Stromal cell of bone marrow (primary cell): ENCODE measurements at regions not wholly inside any gene's neighbourhood (a gene's known extent, or its start where the extent isn't known, plus 50 kb on each side); places are given as distances from the start of the nearest gene placed in this dataset.
"Not testable (repeated sequence)": the region's sequence is repeated elsewhere in the genome, so short reads cannot be mapped to it uniquely, and the experiment has no call there.

Source experiments
- DNase-seq: peaks from one replicate; pipeline ENCODE4 v3.0.0-alpha.2; 2012; ENCODE audit warnings: low read depth

- DNase-seq: no peak
Observed at GRCh38 chr10:36448760-36449691, 676.4 kb upstream of the ANKRD30A start.

GRCh38 chr10:36446881-36447280 lies 678.5 kb upstream of the ANKRD30A start:
- DNase-seq: no peak

GRCh38 chr10:36443233-36443632 lies 682.2 kb upstream of the ANKRD30A start:
- no peak for DNase-seq

- no peak for DNase-seq
Observed at GRCh38 chr10:36441557-36441956, 683.8 kb upstream of the ANKRD30A start.

GRCh38 chr10:36440539-36440938 lies 684.9 kb upstream of the ANKRD30A start:
- DNase-seq: no peak

- no peak for DNase-seq
Observed at GRCh38 chr10:36437367-36437766, 688.0 kb upstream of the ANKRD30A start.

- DNase-seq: no peak
Observed at GRCh38 chr10:36428507-36428906, 696.9 kb upstream of the ANKRD30A start.

- peak; percentile 53 for DNase-seq
Observed at GRCh38 chr10:36425131-36425797, 700.1 kb upstream of the ANKRD30A start.

- DNase-seq: no peak
Observed at GRCh38 chr10:36424502-36424901, 700.9 kb upstream of the ANKRD30A start.

GRCh38 chr10:36423821-36424248 lies 701.6 kb upstream of the ANKRD30A start:
- DNase-seq: no peak

- DNase-seq: no peak
Observed at GRCh38 chr10:36421992-36422391, 703.4 kb upstream of the ANKRD30A start.

- no peak for DNase-seq
Observed at GRCh38 chr10:36416513-36416912, 708.9 kb upstream of the ANKRD30A start.

GRCh38 chr10:36412942-36413341 lies 712.5 kb upstream of the ANKRD30A start:
- no peak for DNase-seq

GRCh38 chr10:36400238-36400637 lies 725.2 kb upstream of the ANKRD30A start:
- DNase-seq: not testable (repeated sequence)

- DNase-seq: no peak
Observed at GRCh38 chr10:36393801-36394200, 731.6 kb upstream of the ANKRD30A start.

- no peak for DNase-seq
Observed at GRCh38 chr10:36391405-36391804, 734.0 kb upstream of the ANKRD30A start.

- no peak for DNase-seq
Observed at GRCh38 chr10:36390221-36390620, 735.2 kb upstream of the ANKRD30A start.

- DNase-seq: no peak
Observed at GRCh38 chr10:36388166-36388565, 737.2 kb upstream of the ANKRD30A start.

- no peak for DNase-seq
Observed at GRCh38 chr10:36385693-36386092, 739.7 kb upstream of the ANKRD30A start.

- no peak for DNase-seq
Observed at GRCh38 chr10:36383349-36383748, 741.3 kb upstream of the FZD8 start.

- DNase-seq: peak; percentile 33
Observed at GRCh38 chr10:36381748-36382147, 739.7 kb upstream of the FZD8 start.

GRCh38 chr10:36380538-36380937 lies 738.4 kb upstream of the FZD8 start:
- no peak for DNase-seq

- DNase-seq: no peak
Observed at GRCh38 chr10:36375107-36375506, 733.0 kb upstream of the FZD8 start.
